ENCODE measurements at regions not wholly inside any gene's neighbourhood (a gene's known extent, or its start where the extent isn't known, plus 50 kb on each side); places are given as distances from the start of the nearest gene placed in this dataset.
A peak's percentile ranks its signal among the peaks of the same experiment; 100 is the strongest.

- Histone ChIP-seq H3K56ac (ENCODE audit: extremely low read depth, insufficient read depth, low read length) (no peak overlapping the region), H3K4ac (ENCODE audit: low read depth, low read length) (no peak overlapping the region), H2BK15ac (ENCODE audit: low read depth, low read length) (no peak overlapping the region), H3K4me2 (ENCODE audit: low read depth, low read length) (no peak overlapping the region), H3K9ac (ENCODE audit: low read depth, low read length) (no peak overlapping the region), H2AK5ac (ENCODE audit: low read depth, low read length) (no peak overlapping the region), H4K8ac (ENCODE audit: low read depth in 2 of 2, low read length in 2 of 2) (no peak overlapping the region), H2BK120ac (ENCODE audit: low read depth, low read length) (no peak overlapping the region), H3K18ac (ENCODE audit: low read depth, low read length) (no peak overlapping the region), H3K9me1 (ENCODE audit: insufficient read depth, low read length) (no peaks in the 10 kb centered on the region), H2BK5ac (ENCODE audit: low read depth, low read length, poor library complexity, severe bottlenecking) (no peak overlapping the region), H2AFZ (replicated peaks; ENCODE audit: low read length, poor library complexity) (no peak overlapping the region), H3K23ac (ENCODE audit: low read depth, low read length) (no peak overlapping the region), H4K5ac (ENCODE audit: low read depth, low read length) (no peak overlapping the region), H4K91ac (ENCODE audit: insufficient read depth, low read depth, low read length) (no peak overlapping the region), H3K4me1 (ENCODE audit: control insufficient read depth, insufficient read depth, low read length) (0 out of 2 replicates have a peak, but pooled peaks cover 2% of the 10 kb centered on the region), H2BK20ac (ENCODE audit: low read depth, low read length) (no peak overlapping the region), H3K9me3 (ENCODE audit: control insufficient read depth, insufficient read depth, low read length) (no peaks in the 10 kb centered on the region), H3K27ac (ENCODE audit: insufficient read depth, low read length) (no peak overlapping the region), H3K27me3 (ENCODE audit: control insufficient read depth, insufficient read depth, low read length) (no peaks in the 10 kb centered on the region), H3K36me3 (ENCODE audit: control insufficient read depth, insufficient read depth, low read length) (no peaks in the 10 kb centered on the region), H3K14ac (replicated peaks; ENCODE audit: low read depth, low read length) (no peak overlapping the region), H3K79me1 (ENCODE audit: low read depth in 1 of 2, low read length in 2 of 2) (no peaks in the 10 kb centered on the region), H2AK9ac (replicated peaks; ENCODE audit: low read depth, low read length, poor library complexity) (no peak overlapping the region), H4K20me1 (ENCODE audit: insufficient read depth, low read length) (no peaks in the 10 kb centered on the region), H3K4me3 (ENCODE audit: insufficient read depth, low read depth, low read length) (no peak overlapping the region)
- in situ Hi-C loops (cut with MboI; ENCODE audit: low sequenced_read_pairs) = no loop called here
- dilution Hi-C loops (cut with HindIII; ENCODE audit: low sequenced_read_pairs, unreplicated experiment) = no loop called here
- POLR2A ChIA-PET (ENCODE audit: unreplicated experiment) = no interaction called here
- no TSS peak for BruUV-seq (replicated peaks)
- WGBS, 2 experiments (ENCODE audit: extremely low coverage in 2 of 2, insufficient read length in 1 of 2) = no CpG with 5 or more reads among the region's 3 CpGs
- no peak for TF ChIP-seq MAFK (IDR thresholded peaks at IDR 0.05; ENCODE audit: low read depth, low read length)
- no peak for TF ChIP-seq RAD21 (IDR thresholded peaks at IDR 0.05; ENCODE audit: low read length)
- ATAC-seq (ENCODE audit: low read depth) = peak; percentile 77
- CTCF ChIA-PET = no interaction called here
- DNase-seq = peak; percentile 74
- intact Hi-C loops (cut with micrococcal nuclease) = no loop called here
Observed at GRCh38 chr7:115198143-115198542, 276.2 kb downstream of the MDFIC start.
